ENCODE measurements at regions not wholly inside any gene's neighbourhood (a gene's known extent, or its start where the extent isn't known, plus 50 kb on each side); places are given as distances from the start of the nearest gene placed in this dataset.

DNA sequence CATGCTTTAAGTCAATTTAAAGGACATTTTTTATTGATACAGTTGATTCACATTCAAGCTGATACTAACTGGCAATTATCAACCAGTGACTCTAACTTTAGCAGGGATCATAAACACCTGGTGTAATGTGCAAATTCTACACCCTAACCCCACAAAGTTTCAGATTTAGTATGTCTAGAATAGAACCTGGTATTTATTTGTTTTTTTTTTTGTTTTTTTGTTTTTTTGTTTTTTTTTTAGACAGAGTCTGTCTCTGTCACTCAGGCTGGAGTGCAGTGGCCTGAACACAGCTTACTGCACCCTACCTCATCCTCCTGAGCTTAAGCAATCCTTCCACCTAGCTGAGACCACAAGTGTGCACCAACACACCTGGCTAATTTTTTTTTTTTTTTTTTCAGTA lies 311.2 kb upstream of the SEMA6A start:
- TF ChIP-seq, protein P1, sequence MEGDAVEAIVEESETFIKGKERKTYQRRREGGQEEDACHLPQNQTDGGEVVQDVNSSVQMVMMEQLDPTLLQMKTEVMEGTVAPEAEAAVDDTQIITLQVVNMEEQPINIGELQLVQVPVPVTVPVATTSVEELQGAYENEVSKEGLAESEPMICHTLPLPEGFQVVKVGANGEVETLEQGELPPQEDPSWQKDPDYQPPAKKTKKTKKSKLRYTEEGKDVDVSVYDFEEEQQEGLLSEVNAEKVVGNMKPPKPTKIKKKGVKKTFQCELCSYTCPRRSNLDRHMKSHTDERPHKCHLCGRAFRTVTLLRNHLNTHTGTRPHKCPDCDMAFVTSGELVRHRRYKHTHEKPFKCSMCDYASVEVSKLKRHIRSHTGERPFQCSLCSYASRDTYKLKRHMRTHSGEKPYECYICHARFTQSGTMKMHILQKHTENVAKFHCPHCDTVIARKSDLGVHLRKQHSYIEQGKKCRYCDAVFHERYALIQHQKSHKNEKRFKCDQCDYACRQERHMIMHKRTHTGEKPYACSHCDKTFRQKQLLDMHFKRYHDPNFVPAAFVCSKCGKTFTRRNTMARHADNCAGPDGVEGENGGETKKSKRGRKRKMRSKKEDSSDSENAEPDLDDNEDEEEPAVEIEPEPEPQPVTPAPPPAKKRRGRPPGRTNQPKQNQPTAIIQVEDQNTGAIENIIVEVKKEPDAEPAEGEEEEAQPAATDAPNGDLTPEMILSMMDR (IDR thresholded peaks at IDR 0.05), result no peak
- TF ChIP-seq POLR2A (IDR thresholded peaks at IDR 0.05), result no peak
